ENCODE measurements at regions not wholly inside any gene's neighbourhood (a gene's known extent, or its start where the extent isn't known, plus 50 kb on each side); places are given as distances from the start of the nearest gene placed in this dataset.
"Not testable (repeated sequence)": the region's sequence is repeated elsewhere in the genome, so short reads cannot be mapped to it uniquely, and the experiment has no call there.

DNA sequence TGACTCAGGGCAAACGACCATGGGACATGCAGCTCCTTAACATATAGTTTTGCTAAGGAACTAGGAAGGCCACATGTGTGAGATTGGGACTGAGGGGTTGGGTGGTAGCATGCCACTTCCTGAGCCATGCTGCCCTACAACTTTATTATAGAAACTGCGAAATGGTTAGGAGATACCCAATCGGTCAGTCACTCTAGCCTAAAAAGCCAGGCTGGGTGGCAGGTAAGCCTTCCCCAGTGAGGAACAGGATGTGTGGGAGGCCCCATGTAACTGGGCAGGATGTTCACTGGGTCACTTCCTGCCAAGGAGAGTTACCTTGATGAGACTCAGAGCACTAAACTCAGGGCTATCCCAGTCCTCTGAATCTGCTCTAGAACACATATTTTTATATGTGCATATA, 123.5 kb downstream of the MAP3K7 start:
- no peak for DNase-seq (ENCODE audit: insufficient read length, low spot score)
- no peak for TF ChIP-seq POLR2A (IDR thresholded peaks at IDR 0.05; ENCODE audit: low read depth, low read length)
- no peak for FAIRE-seq

DNA sequence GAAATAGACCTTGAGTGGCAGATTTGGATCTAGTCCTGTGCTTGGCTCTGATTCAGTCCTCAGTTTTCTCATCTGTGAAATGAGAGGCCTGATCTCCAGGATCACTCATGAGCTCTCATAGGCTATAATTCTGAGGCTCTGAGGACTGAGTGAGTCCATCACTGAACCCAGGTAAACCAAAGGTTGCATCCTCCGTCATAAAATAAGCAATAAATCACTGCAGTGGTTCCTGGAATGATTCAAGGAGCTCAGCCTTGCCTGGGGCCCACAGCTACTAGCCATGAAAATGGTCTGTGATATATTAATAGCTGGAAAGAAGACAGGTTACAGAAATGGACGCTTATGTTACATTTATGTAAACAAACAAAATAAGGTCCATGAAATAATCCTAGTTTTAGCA, 124.8 kb downstream of the MAP3K7 start:
- no peak for DNase-seq (ENCODE audit: insufficient read length, low spot score)
- TF ChIP-seq POLR2A (IDR thresholded peaks at IDR 0.05; ENCODE audit: low read depth, low read length): no peak

GRCh38 chr6:90461383-90461782, 125.5 kb downstream of the MAP3K7 start:
- no peak for FAIRE-seq
- DNase-seq (ENCODE audit: insufficient read length, low spot score): no peak
- no peak for TF ChIP-seq POLR2A (IDR thresholded peaks at IDR 0.05; ENCODE audit: low read depth, low read length)

More for the DNA sequence above, 124.8 kb downstream of the MAP3K7 start:
- FAIRE-seq: no peak

DNA sequence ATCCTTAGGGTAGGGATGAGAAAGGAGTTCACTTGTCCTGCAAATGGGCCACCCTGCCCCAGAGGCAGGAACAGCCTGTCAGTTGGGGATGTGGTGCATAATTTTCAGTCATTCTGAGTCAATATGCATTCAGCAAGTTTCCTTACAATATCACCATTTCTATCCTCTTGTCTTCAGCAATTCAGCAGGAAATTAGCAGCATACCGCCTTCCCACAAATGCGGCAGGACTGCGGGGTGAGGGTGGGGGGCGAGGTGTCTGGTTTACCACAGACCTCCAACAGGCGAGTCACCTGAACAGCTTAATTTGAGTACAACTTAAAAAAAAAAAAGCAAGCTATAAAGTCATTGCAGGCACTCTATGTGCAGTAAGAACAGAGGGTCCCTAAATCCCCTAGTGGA, 126.8 kb downstream of the MAP3K7 start:
- FAIRE-seq (no peak), DNase-seq (ENCODE audit: insufficient read length, low spot score) (no peak)

DNA sequence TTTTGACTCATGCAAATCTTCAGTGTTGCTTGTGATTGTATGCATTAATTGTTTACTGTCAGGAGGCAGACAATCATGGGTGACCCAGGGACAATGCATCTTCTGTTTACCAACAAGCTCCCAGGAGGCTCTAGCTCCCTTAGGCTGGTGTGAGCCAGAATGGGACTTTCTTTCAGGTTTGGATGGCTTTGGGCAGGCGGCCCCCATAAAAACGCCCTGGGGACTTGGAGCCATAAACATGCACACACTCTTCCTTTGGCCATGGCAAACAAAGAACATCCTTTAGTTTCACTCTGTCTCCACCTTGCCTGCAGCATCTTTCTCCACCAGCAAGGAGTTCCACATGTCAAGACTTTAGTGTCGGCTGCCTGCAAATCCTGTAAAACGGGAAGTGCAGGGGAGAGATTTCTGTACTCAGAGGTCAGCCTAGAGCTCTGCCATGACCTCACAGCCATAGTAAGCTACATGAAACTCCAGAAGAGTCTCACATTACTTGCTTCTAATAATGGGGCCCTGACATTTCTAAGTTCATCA, 127.6 kb downstream of the MAP3K7 start:
- TF ChIP-seq POLR2A (IDR thresholded peaks at IDR 0.05; ENCODE audit: low read depth, low read length): no peak
- no peak for FAIRE-seq
- no peak for DNase-seq (ENCODE audit: insufficient read length, low spot score)

More for the DNA sequence above, 126.8 kb downstream of the MAP3K7 start:
- no peak for TF ChIP-seq POLR2A (IDR thresholded peaks at IDR 0.05; ENCODE audit: low read depth, low read length)

DNA sequence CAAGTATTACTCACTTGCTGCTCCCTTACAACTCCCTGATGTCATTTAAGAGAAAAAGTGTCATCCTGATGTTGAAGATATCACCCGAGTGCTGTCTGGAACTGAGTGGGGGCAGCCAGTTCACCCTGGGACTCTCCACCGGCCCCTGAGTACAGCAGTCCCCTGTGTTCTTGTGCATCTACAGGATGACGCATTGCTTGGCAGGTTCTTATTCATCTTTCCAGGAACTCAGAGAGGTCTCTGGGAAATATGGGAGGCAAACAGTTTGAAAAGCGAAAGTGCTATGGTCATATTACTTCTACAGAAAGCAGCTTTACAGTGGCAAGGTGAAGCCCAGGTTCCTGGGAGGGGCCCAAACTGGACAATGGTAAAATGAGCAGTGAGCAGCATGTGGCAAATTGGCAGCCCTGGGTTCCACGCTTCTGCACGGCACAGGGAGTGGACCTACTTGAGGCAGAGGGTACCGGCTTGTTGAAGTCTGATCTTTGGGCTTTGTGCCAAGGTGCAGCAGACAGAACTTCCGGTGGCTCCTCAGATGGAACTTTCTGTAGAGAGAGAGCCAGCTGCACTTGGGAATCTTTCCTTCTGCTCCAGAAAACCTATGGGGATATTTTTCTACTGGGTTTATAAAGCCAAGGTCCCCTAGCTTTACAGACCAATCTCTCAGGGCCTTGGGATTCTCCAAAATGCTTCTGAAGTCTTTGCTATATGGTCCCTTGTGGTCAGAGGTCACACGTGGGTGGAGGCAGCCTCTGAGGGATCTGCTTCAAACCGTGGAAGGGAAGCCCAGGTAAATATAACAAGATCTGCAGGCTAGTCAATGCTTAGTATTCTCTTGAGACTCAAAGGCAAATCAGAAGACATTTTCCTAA, 128.3 kb downstream of the MAP3K7 start:
- TF ChIP-seq POLR2A (IDR thresholded peaks at IDR 0.05; ENCODE audit: low read depth, low read length): no peak
- no peak for FAIRE-seq
- no peak for DNase-seq (ENCODE audit: insufficient read length, low spot score)

GRCh38 chr6:90457867-90458259, 129.0 kb downstream of the MAP3K7 start:
- no peak for TF ChIP-seq POLR2A (IDR thresholded peaks at IDR 0.05; ENCODE audit: low read depth, low read length)
- no peak for DNase-seq (ENCODE audit: insufficient read length, low spot score)
- no peak for FAIRE-seq

DNA sequence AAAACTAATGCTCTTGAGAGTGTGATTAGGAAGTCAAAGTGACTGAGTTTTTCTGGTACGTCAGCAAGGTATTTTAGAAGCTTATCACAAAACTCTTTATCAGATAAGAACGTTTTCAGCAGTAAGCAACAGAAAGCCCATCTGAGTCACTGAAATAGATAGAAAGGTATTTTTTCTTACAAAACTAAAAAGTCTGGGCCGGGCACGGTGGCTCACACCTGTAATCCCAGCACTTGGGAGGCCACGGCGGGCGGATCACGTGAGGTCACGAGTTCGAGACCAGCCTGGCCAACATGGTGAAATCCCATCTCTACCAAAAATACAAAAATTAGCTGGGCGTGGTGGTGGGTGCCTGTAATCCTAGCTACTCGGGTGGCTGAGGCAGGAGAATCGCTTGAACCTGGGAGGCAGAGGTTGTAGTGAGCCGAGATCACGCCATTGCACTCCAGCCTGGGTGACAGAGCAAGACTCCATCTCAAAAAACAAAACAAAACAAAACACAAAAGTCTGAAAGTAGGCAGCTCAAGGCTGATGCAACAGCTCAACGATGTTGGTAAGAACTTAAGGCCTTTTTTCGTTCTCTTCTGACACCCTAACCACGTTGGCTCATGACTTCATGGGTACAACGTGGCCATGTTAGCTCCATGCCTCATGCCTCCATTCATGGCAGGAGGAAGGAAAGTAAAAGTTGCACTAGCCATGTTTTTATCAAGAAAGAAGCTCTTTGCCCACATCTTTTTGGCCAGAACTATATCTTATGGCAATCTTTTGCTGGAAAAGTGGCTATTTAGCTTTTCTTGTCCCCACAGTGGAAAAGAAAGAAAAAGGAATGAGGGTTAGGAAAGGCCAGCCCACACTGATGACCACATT, 129.6 kb downstream of the MAP3K7 start:
- DNase-seq (ENCODE audit: insufficient read length, low spot score); FAIRE-seq: not testable (repeated sequence)

DNA sequence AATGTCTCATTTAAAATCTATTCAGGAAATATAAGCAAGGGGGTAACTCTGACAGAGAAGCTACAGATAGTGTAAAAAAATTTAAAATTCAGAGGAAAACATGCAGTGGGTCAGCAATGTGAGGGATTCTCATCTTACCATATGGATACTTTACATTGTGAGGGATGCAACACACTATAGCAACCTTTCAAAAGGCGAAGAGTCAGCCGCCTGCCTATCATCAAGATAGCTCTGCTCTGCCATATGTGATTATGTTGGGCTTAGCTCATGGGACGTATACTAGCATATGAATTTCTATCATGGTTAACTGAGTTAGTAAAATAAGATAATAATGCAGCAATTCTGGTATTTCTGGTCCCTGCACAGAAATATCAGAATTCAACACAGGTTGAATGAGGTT, 130.9 kb downstream of the MAP3K7 start:
- FAIRE-seq (no peak), DNase-seq (ENCODE audit: insufficient read length, low spot score) (no peak)
- TF ChIP-seq POLR2A (IDR thresholded peaks at IDR 0.05; ENCODE audit: low read depth, low read length): no peak

- FAIRE-seq (no peak), DNase-seq (ENCODE audit: insufficient read length, low spot score) (no peak)
- TF ChIP-seq POLR2A (IDR thresholded peaks at IDR 0.05; ENCODE audit: low read depth, low read length): no peak
Measured at GRCh38 chr6:90454836-90455427, 131.9 kb downstream of the MAP3K7 start.

GRCh38 chr6:90450268-90450953, 136.5 kb downstream of the MAP3K7 start:
- no peak for DNase-seq (ENCODE audit: insufficient read length, low spot score)
- no peak for FAIRE-seq
- TF ChIP-seq POLR2A (IDR thresholded peaks at IDR 0.05; ENCODE audit: low read depth, low read length): no peak

GRCh38 chr6:90449311-90449710, 137.6 kb downstream of the MAP3K7 start:
- FAIRE-seq (no peak), DNase-seq (ENCODE audit: insufficient read length, low spot score) (no peak)
- TF ChIP-seq POLR2A (IDR thresholded peaks at IDR 0.05; ENCODE audit: low read depth, low read length): no peak

DNA sequence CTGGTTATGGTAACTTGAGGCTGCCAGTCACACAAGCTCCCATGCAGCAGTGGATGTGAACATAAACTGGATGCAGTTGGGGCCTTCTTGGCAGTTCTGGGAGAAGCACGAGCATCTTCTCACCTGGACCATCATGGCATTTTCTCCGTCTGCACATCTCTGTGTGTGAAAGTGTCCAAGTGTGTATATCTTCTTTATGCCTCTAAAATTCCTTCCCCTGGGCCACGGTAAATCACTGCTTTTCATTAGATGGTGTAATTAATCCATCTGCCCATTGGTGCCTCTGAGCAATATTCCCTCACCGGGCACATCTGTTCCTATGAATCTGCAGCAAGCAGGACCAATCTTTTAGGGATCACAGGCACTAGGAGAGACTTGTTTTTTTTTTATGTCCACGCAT, 138.0 kb downstream of the MAP3K7 start:
- DNase-seq (ENCODE audit: insufficient read length, low spot score) (no peak), FAIRE-seq (no peak)

More for the DNA sequence above, 138.0 kb downstream of the MAP3K7 start:
- TF ChIP-seq POLR2A (IDR thresholded peaks at IDR 0.05; ENCODE audit: low read depth, low read length): no peak

All from H54 (cell line).